MCF 10A (cell line): ENCODE measurements at regions not wholly inside any gene's neighbourhood (a gene's known extent, or its start where the extent isn't known, plus 50 kb on each side); places are given as distances from the start of the nearest gene placed in this dataset.

Source experiments
- BruUV-seq: library from RNA; stranded (reverse); fragments of 400-500 nt; replicated peaks from 2 replicates; lab custom pipeline; 2021; lab: Mats Ljungman, UMichigan
- CTCF ChIA-PET: fragments of 300-600 bp; sonication (Branson Sonifier 250); formaldehyde crosslinking; extraction: SDS; loops from one replicate; lab custom pipeline; 2021; ENCODE audit warnings: antibody characterized with exemption, inconsistent platforms; lab: Yijun Ruan, JAX
- POLR2A ChIA-PET: fragments of 300-600, 350-650 bp; sonication (Branson Sonifier 250); formaldehyde crosslinking; extraction: SDS; loops from one replicate; lab custom pipeline; 2020; ENCODE audit warnings: antibody characterized with exemption, inconsistent platforms; lab: Yijun Ruan, JAX
- DNase-seq: peaks from one replicate; pipeline ENCODE4 v3.0.0-alpha.2; 2018; ENCODE audit not compliant: unreplicated experiment
- H3K27ac Mint-ChIP-seq: one replicate; pipeline ENCODE4 v1.8.0; 2022; ENCODE audit warnings: mild to moderate bottlenecking, low read depth, mixed read lengths; ENCODE audit not compliant: unreplicated experiment
- H3K27me3 Mint-ChIP-seq: one replicate; pipeline ENCODE4 v1.8.0; 2022; ENCODE audit warnings: mixed read lengths; ENCODE audit not compliant: insufficient read depth, unreplicated experiment
- H3K36me3 Mint-ChIP-seq: one replicate; pipeline ENCODE4 v1.8.0; 2022; ENCODE audit warnings: mild to moderate bottlenecking, moderate library complexity, mixed read lengths; ENCODE audit not compliant: insufficient read depth, unreplicated experiment
- H3K4me1 Mint-ChIP-seq: one replicate; pipeline ENCODE4 v1.8.0; 2022; ENCODE audit warnings: mixed read lengths; ENCODE audit not compliant: insufficient read depth, unreplicated experiment
- H3K4me3 Mint-ChIP-seq: one replicate; pipeline ENCODE4 v1.8.0; 2022; ENCODE audit warnings: mild to moderate bottlenecking, moderate library complexity, mixed read lengths; ENCODE audit not compliant: unreplicated experiment
- H3K9me3 Mint-ChIP-seq: one replicate; pipeline ENCODE4 v1.8.0; 2022; ENCODE audit warnings: mixed read lengths; ENCODE audit not compliant: unreplicated experiment
- intact Hi-C: fragments of 100-400 bp; cut with micrococcal nuclease; formaldehyde crosslinking; loops from 2 replicates; pipeline ENCODE4 v1.14.1; 2022
- TF ChIP-seq, protein P1 (sequence below): fragments of 200-600 bp; IDR thresholded peaks from one replicate; pipeline ENCODE4 v1.8.0; 2022; ENCODE audit warnings: antibody characterized with exemption, mild to moderate bottlenecking; ENCODE audit not compliant: unreplicated experiment

DNA sequence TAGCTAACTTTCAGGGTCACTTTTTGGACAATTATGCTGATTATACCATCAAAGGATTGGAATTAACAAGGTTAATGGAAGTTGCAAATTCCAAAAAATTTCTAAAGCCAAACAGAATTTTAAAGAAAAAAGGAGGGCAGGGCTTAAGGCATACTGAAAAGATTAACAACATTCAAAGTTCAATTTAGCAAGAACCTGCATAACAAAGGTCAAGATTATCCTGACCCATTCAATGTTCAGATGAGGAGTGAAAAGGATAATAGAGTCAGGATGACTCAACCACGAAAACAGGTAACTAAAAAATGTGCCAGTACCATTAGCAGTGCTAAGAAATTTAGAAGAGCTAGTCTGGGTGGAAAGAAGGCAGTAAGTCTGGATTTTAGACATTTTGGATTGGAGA lies 139.8 kb upstream of the HNMT start:
- no peaks in the 10 kb centered on the region for H3K9me3 Mint-ChIP-seq
- POLR2A ChIA-PET, result no interaction called here
- no peaks in the 10 kb centered on the region for H3K36me3 Mint-ChIP-seq
- CTCF ChIA-PET, result interaction anchor here (0.5 to 1.8 kb wide), 4 partner anchors 11 to 38 kb away, joined by 3 to 10 read pairs (median 3); no protein-coding TSS in a partner anchor
- H3K27ac Mint-ChIP-seq, result no peak overlapping the region
- TF ChIP-seq, protein P1, sequence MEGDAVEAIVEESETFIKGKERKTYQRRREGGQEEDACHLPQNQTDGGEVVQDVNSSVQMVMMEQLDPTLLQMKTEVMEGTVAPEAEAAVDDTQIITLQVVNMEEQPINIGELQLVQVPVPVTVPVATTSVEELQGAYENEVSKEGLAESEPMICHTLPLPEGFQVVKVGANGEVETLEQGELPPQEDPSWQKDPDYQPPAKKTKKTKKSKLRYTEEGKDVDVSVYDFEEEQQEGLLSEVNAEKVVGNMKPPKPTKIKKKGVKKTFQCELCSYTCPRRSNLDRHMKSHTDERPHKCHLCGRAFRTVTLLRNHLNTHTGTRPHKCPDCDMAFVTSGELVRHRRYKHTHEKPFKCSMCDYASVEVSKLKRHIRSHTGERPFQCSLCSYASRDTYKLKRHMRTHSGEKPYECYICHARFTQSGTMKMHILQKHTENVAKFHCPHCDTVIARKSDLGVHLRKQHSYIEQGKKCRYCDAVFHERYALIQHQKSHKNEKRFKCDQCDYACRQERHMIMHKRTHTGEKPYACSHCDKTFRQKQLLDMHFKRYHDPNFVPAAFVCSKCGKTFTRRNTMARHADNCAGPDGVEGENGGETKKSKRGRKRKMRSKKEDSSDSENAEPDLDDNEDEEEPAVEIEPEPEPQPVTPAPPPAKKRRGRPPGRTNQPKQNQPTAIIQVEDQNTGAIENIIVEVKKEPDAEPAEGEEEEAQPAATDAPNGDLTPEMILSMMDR, result no peak
- intact Hi-C loops, result no loop called here
- no TSS peak for BruUV-seq
- no peak overlapping the region for H3K4me3 Mint-ChIP-seq
- H3K4me1 Mint-ChIP-seq, result peaks cover 5% of the 10 kb centered on the region
- no peaks in the 10 kb centered on the region for H3K27me3 Mint-ChIP-seq
- DNase-seq, result no peak

GRCh38 chr2:137826373-137827372 lies 137.6 kb upstream of the HNMT start:
- ChIA-PET CTCF (interaction anchor here (4.7 kb wide), 1 partner anchor 11 kb away, joined by 31 read pairs; no protein-coding TSS in a partner anchor), POLR2A (interaction anchor here (1.0 kb wide), 1 partner anchor 9 kb away, joined by 5 read pairs; no protein-coding TSS in a partner anchor)
- H3K36me3 Mint-ChIP-seq, result no peaks in the 10 kb centered on the region
- no peak for DNase-seq
- no peaks in the 10 kb centered on the region for H3K9me3 Mint-ChIP-seq
- H3K27ac Mint-ChIP-seq, result no peak overlapping the region
- TF ChIP-seq, protein P1, result no peak
- intact Hi-C loops, result no loop called here
- no TSS peak for BruUV-seq
- H3K4me3 Mint-ChIP-seq, result no peak overlapping the region
- peaks cover 3% of the 10 kb centered on the region for H3K27me3 Mint-ChIP-seq
- H3K4me1 Mint-ChIP-seq, result peaks cover 5% of the 10 kb centered on the region

DNA sequence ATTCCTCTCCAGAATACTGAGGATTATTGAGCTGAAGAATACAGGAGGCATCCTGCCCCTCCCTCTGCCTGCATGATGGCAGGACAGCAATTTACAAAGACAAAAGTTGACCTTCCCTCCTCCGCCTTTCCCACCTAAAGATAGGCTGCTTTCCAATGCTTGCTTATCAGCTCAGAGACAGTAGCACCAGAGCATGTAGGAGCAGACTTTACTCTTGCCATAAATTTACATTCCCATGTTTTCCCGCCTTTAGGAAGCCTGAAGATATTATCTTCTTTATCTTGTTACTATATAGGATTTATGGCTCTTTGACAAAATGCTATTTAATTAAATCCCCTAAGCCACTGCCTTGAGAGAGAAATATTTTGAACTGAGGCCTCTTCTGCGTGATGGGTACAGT lies 135.6 kb upstream of the HNMT start:
- intact Hi-C loops, result no loop called here
- Mint-ChIP-seq H3K36me3 (no peaks in the 10 kb centered on the region), H3K4me3 (no peak overlapping the region), H3K27ac (no peak overlapping the region), H3K27me3 (peaks cover 15% of the 10 kb centered on the region), H3K4me1 (no peaks in the 10 kb centered on the region), H3K9me3 (no peaks in the 10 kb centered on the region)
- no TSS peak for BruUV-seq
- ChIA-PET POLR2A (no interaction called here), CTCF (interaction anchor here (0.5 to 4.7 kb wide), 3 partner anchors 9 to 1405 kb away, joined by 3 to 31 read pairs (median 3); no protein-coding TSS in a partner anchor)
- DNase-seq, result no peak
- TF ChIP-seq, protein P1, result no peak

DNA sequence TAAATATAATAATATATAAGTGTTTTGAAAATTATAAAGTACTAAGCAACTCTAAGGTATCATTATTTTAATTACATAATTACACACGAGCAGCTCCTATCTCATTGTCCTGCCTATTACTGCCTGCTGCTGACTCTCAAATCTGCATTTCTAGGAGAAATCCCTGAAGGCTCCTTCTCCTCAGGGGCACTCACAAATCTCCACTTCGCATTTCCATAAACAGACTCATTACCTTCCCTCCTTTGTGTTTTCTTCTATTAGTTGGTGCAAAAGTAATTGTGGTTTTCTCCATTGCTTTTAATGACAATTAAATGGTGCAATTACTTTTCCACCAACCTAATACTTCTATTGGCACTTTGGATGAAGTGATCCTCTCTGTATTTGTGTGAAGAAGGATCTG lies 135.0 kb upstream of the HNMT start:
- Mint-ChIP-seq H3K36me3 (no peaks in the 10 kb centered on the region), H3K27me3 (peaks cover 15% of the 10 kb centered on the region), H3K4me1 (no peaks in the 10 kb centered on the region), H3K9me3 (no peaks in the 10 kb centered on the region), H3K27ac (no peak overlapping the region), H3K4me3 (no peak overlapping the region)
- ChIA-PET POLR2A (no interaction called here), CTCF (interaction anchor here (1.0 to 4.7 kb wide), 2 partner anchors 9 to 1406 kb away, joined by 3 to 31 read pairs; no protein-coding TSS in a partner anchor)
- TF ChIP-seq, protein P1, result no peak
- BruUV-seq, result no TSS peak
- intact Hi-C loops, result no loop called here
- no peak for DNase-seq
